Spinal cord (tissue), 9 donors: ENCODE measurements at regions not wholly inside any gene's neighbourhood (a gene's known extent, or its start where the extent isn't known, plus 50 kb on each side); places are given as distances from the start of the nearest gene placed in this dataset.
A peak's percentile ranks its signal among the peaks of the same experiment; 100 is the strongest.

ENCODE experiments used
- DNase-seq, 6 donors: peaks; one replicate each; pipeline versions ENCODE4 v3.0.0 to v3.0.0-alpha.2; 2013 to 2015; ENCODE audit warnings: low spot score in 6 of 6, low read depth in 4 of 6
- H3K27ac ChIP-seq: one replicate; pipeline ENCODE4 v1.5.1; 2013; ENCODE audit warnings: low read depth, low read length, control low read depth
- H3K27me3 ChIP-seq: one replicate; pipeline ENCODE4 v1.6.1; 2013; ENCODE audit warnings: low read length; ENCODE audit not compliant: control insufficient read depth, insufficient read depth
- H3K36me3 ChIP-seq: one replicate; pipeline ENCODE4 v1.6.1; 2013; ENCODE audit warnings: low read length; ENCODE audit not compliant: control insufficient read depth, insufficient read depth
- H3K4me1 ChIP-seq: one replicate; pipeline ENCODE4 v1.6.1; 2013; ENCODE audit warnings: low read length; ENCODE audit not compliant: control insufficient read depth, insufficient read depth
- H3K4me3 ChIP-seq: one replicate; pipeline ENCODE4 v1.5.1; 2013; ENCODE audit warnings: low read depth, low read length, control low read depth
- H3K9me3 ChIP-seq: one replicate; pipeline ENCODE4 v1.6.1; 2013; ENCODE audit warnings: low read length; ENCODE audit not compliant: control insufficient read depth, insufficient read depth
- WGBS: methylation state at CpG from one replicate; pipeline ENCODE4 v1.1.5; 2013; ENCODE audit warnings: missing lambda C conversion rate; ENCODE audit not compliant: insufficient coverage; 5-methylcytosine and 5-hydroxymethylcytosine counted together
- donor health status: healthy.

GRCh38 chr15:94535298-94536048 lies 304.1 kb downstream of the MCTP2 start:
- no peaks in the 10 kb centered on the region for H3K27me3 ChIP-seq
- no peaks in the 10 kb centered on the region for H3K36me3 ChIP-seq
- peak in 1 of 6 donors; percentile 17 for DNase-seq
- 100% methylated on average over 1 of the region's 2 CpGs for WGBS
- H3K4me3 ChIP-seq: no peak overlapping the region
- no peak overlapping the region for H3K27ac ChIP-seq
- no peaks in the 10 kb centered on the region for H3K4me1 ChIP-seq
- H3K9me3 ChIP-seq: no peaks in the 10 kb centered on the region

GRCh38 chr15:94536549-94536948 lies 305.2 kb downstream of the MCTP2 start:
- peak in 1 of 6 donors; percentile 7 for DNase-seq
- Histone ChIP-seq H3K27ac (no peak overlapping the region), H3K27me3 (no peaks in the 10 kb centered on the region), H3K9me3 (no peaks in the 10 kb centered on the region), H3K36me3 (no peaks in the 10 kb centered on the region), H3K4me1 (no peaks in the 10 kb centered on the region), H3K4me3 (no peak overlapping the region)
- no CpG with 5 or more reads among the region's 3 CpGs for WGBS

GRCh38 chr15:94538280-94538679 lies 306.9 kb downstream of the MCTP2 start:
- H3K4me3 ChIP-seq: no peak overlapping the region
- H3K4me1 ChIP-seq: no peaks in the 10 kb centered on the region
- no peaks in the 10 kb centered on the region for H3K36me3 ChIP-seq
- no peak for DNase-seq
- H3K27me3 ChIP-seq: no peaks in the 10 kb centered on the region
- no peaks in the 10 kb centered on the region for H3K9me3 ChIP-seq
- no peak overlapping the region for H3K27ac ChIP-seq
- WGBS: 0% methylated on average over 1 of the region's 1 CpG

DNA sequence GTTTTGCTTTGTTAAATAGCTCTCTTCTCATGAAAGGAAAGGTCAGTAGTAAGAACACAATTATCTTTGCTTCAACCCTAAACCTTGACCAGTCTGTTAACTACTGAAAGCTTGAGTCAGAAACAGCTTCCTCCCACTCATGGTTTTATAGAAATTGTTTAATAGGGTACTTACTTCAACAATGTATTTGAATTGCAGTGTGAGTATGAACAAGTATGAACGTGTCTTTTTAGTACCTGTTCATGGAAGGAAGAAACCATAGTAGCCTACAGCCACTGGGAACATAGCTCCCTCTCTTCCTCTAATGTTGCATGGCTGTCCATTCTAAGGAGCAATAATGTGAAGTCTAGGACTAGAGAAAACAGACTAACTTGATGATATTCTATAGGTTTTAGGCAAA lies 311.0 kb downstream of the MCTP2 start:
- H3K4me3 ChIP-seq: no peak overlapping the region
- no peaks in the 10 kb centered on the region for H3K9me3 ChIP-seq
- WGBS: no CpG with 5 or more reads among the region's 1 CpG

DNA sequence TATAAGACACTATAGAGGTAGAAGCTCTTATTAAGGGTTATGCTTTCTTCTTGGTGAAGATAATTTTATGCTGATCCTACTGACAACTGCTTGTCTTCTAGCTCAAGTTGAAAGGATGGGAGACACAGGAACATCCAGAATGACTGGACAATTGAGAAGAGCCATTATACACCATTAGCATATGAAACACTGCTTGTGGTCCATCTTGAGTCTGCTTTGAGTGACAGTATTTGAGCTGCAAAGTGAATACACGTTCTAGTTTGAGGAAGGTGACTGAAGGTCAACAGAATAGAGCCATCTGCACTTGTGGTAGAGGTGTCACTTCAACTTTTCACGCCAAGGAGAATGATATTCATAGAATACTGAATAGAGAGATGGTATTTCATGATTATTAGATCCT lies 315.4 kb downstream of the MCTP2 start:
- H3K4me1 ChIP-seq: no peaks in the 10 kb centered on the region
- DNase-seq: no peak
- H3K9me3 ChIP-seq: no peaks in the 10 kb centered on the region
- no peak overlapping the region for H3K4me3 ChIP-seq
- no peaks in the 10 kb centered on the region for H3K27me3 ChIP-seq
- H3K36me3 ChIP-seq: no peaks in the 10 kb centered on the region
- 0% methylated on average over 1 of the region's 2 CpGs for WGBS
- no peak overlapping the region for H3K27ac ChIP-seq

More for the DNA sequence above, 311.0 kb downstream of the MCTP2 start:
- H3K27ac ChIP-seq: no peak overlapping the region
- H3K27me3 ChIP-seq: no peaks in the 10 kb centered on the region
- no peaks in the 10 kb centered on the region for H3K4me1 ChIP-seq
- H3K36me3 ChIP-seq: no peaks in the 10 kb centered on the region
- no peak for DNase-seq

DNA sequence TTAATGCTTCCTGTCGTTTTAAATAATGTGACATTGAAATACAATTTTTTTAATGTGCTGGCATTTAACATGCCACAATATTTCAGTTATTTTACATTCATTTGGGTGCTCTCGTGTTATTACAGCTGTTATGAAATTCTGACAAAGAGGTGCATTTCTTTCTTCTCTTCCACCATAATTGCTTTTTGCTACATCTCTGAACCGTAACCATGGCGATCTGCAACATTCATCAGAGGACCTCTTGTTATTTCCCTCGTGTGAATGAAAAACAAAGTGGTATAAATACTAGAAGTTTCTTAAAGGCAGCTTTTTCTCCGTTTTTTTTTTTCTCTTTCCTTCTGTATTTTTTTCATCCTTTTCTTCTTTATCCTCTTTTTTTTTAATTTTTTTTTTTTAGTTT lies 316.4 kb downstream of the MCTP2 start:
- Histone ChIP-seq H3K36me3 (no peaks in the 10 kb centered on the region), H3K27me3 (no peaks in the 10 kb centered on the region), H3K4me3 (no peak overlapping the region), H3K27ac (no peak overlapping the region), H3K9me3 (no peaks in the 10 kb centered on the region), H3K4me1 (no peaks in the 10 kb centered on the region)
- peak; percentile 3 to 72 (median 8) for DNase-seq
- WGBS: no CpG with 5 or more reads among the region's 6 CpGs

- Histone ChIP-seq H3K27me3 (no peaks in the 10 kb centered on the region), H3K27ac (no peak overlapping the region), H3K4me3 (no peak overlapping the region), H3K9me3 (no peaks in the 10 kb centered on the region), H3K4me1 (no peaks in the 10 kb centered on the region), H3K36me3 (no peaks in the 10 kb centered on the region)
- DNase-seq: no peak
- no CpG with 5 or more reads among the region's 2 CpGs for WGBS
Observed at GRCh38 chr15:94555841-94556519, 324.6 kb downstream of the MCTP2 start.

DNA sequence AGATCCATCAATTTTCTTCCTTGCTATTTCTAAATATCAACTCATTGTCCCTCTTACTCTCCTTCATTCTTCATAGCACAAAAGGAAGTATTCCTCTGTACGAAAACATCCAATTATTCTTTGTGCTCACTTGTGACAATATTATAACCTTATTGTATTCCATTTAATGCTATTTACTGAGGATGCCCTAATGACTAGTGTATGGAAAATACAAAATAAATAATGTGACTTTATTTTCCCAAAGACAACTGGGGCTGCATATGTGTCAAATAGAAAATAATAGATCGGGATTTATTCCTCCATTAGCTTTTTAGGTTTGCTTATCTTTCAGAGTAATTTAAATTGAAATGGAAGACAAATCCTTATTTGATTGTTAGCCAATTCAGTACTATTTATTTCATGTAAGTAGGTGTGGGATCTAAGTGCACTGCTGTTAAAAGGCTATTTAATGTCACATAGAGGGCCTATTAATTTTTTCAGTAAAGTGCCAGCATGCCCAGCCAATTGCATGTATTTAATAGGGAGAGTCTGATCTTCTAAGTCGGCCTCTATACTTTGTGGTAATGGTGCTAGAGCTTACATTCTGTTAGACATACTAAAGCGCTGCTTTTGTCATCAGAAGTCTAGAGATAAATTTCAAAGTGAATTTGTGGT lies 329.8 kb downstream of the MCTP2 start:
- 95% methylated on average over 2 of the region's 4 CpGs for WGBS
- Histone ChIP-seq H3K4me1 (no peaks in the 10 kb centered on the region), H3K27ac (no peak overlapping the region), H3K27me3 (no peaks in the 10 kb centered on the region), H3K9me3 (peaks cover 2% of the 10 kb centered on the region), H3K36me3 (no peaks in the 10 kb centered on the region), H3K4me3 (no peak overlapping the region)
- DNase-seq: peak in 1 of 6 donors; percentile 9

- no peak for DNase-seq
- Histone ChIP-seq H3K27ac (no peak overlapping the region), H3K4me3 (no peak overlapping the region), H3K36me3 (no peaks in the 10 kb centered on the region), H3K9me3 (peaks cover 2% of the 10 kb centered on the region), H3K4me1 (no peaks in the 10 kb centered on the region), H3K27me3 (no peaks in the 10 kb centered on the region)
- no CpG with 5 or more reads among the region's 2 CpGs for WGBS
Observed at GRCh38 chr15:94563456-94563855, 332.1 kb downstream of the MCTP2 start.
